ENCODE measurements at regions not wholly inside any gene's neighbourhood (a gene's known extent, or its start where the extent isn't known, plus 50 kb on each side); places are given as distances from the start of the nearest gene placed in this dataset.
"Not testable (repeated sequence)": the region's sequence is repeated elsewhere in the genome, so short reads cannot be mapped to it uniquely, and the experiment has no call there.

GRCh38 chr2:156254637-156255067, 77.9 kb downstream of the NR4A2 start:
- not testable (repeated sequence) for H3K9me3 Mint-ChIP-seq; H3K36me3 Mint-ChIP-seq (ENCODE audit: low read depth); H3K4me1 Mint-ChIP-seq (ENCODE audit: low read depth); H3K27me3 Mint-ChIP-seq (ENCODE audit: insufficient read depth); H3K4me3 Mint-ChIP-seq; H3K27ac Mint-ChIP-seq; DNase-seq

DNA sequence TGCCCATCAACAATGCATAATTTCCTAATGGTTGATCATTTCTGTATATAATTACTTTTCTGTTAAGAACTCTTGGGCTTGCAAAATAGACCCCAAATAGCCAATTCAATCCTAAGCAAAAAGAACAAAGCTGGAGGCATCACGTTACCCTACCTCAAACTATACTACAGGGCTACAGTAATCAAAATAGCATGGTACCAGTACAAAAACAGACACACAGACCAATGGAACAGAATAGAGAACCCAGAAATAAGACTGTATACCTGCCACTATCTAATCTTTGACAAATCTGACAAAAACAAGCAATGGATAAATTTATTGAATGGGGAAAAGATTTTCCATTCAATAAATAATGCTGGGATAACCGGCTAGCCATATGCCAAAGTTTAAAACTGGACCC, 78.8 kb downstream of the NR4A2 start:
- no peak for DNase-seq
- no peaks in the 10 kb centered on the region for H3K27me3 Mint-ChIP-seq (ENCODE audit: insufficient read depth)

DNA sequence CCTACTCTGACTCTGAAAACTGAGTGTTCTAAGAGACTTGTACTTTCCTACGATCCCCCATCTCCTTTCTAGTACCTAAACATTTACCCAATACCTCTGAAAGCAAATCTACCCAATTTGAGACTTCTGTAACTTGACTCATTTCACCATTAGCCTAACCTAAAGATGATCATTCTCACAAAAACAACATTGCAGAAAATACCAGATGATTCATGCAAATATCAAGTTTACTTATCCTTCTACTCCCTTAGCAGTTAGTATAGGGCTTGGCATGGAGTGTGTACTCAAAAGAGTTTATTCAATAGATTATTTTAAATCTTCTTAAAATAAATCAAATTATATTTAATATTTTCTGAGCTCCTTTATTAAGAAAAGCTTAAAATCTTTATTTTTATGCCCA, 89.6 kb downstream of the NR4A2 start:
- Mint-ChIP-seq H3K4me1 (ENCODE audit: low read depth) (no peaks in the 10 kb centered on the region), H3K27me3 (ENCODE audit: insufficient read depth) (no peaks in the 10 kb centered on the region; the same call in 1 of the 2 replicates)
- no peak for TF ChIP-seq CTCF (IDR thresholded peaks at IDR 0.05)

More for the DNA sequence above, 78.8 kb downstream of the NR4A2 start:
- no peaks in the 10 kb centered on the region for H3K4me1 Mint-ChIP-seq (ENCODE audit: low read depth)
- H3K4me3 Mint-ChIP-seq: no peak overlapping the region
- TF ChIP-seq CTCF (IDR thresholded peaks at IDR 0.05): no peak
- no peak overlapping the region for H3K27ac Mint-ChIP-seq
- H3K36me3 Mint-ChIP-seq (ENCODE audit: low read depth): no peaks in the 10 kb centered on the region
- H3K9me3 Mint-ChIP-seq: peaks cover 8% of the 10 kb centered on the region; the same call in 1 of the 2 replicates

GRCh38 chr2:156237558-156237957, 95.0 kb downstream of the NR4A2 start:
- no peak for TF ChIP-seq CTCF (IDR thresholded peaks at IDR 0.05)
- Mint-ChIP-seq H3K4me3 (no peak overlapping the region), H3K27ac (no peak overlapping the region), H3K36me3 (ENCODE audit: low read depth) (no peaks in the 10 kb centered on the region; the same call in 1 of the 2 replicates), H3K27me3 (ENCODE audit: insufficient read depth) (no peaks in the 10 kb centered on the region), H3K9me3 (peaks cover 37% of the 10 kb centered on the region), H3K4me1 (ENCODE audit: low read depth) (no peaks in the 10 kb centered on the region)
- no peak for DNase-seq

More for the DNA sequence above, 89.6 kb downstream of the NR4A2 start:
- H3K36me3 Mint-ChIP-seq (ENCODE audit: low read depth): no peaks in the 10 kb centered on the region; the same call in 1 of the 2 replicates
- no peak overlapping the region for H3K4me3 Mint-ChIP-seq
- peaks cover 25% of the 10 kb centered on the region for H3K9me3 Mint-ChIP-seq
- H3K27ac Mint-ChIP-seq: no peak overlapping the region
- DNase-seq: no peak

- H3K27ac Mint-ChIP-seq: no peak overlapping the region
- peaks cover 27% of the 10 kb centered on the region for H3K9me3 Mint-ChIP-seq
- no peaks in the 10 kb centered on the region for H3K4me1 Mint-ChIP-seq (ENCODE audit: low read depth)
- H3K27me3 Mint-ChIP-seq (ENCODE audit: insufficient read depth): no peaks in the 10 kb centered on the region
- TF ChIP-seq CTCF (IDR thresholded peaks at IDR 0.05): no peak
- no peaks in the 10 kb centered on the region for H3K36me3 Mint-ChIP-seq (ENCODE audit: low read depth)
- no peak for DNase-seq
- no peak overlapping the region for H3K4me3 Mint-ChIP-seq
Observed at GRCh38 chr2:156229724-156230362, 102.7 kb downstream of the NR4A2 start.

DNA sequence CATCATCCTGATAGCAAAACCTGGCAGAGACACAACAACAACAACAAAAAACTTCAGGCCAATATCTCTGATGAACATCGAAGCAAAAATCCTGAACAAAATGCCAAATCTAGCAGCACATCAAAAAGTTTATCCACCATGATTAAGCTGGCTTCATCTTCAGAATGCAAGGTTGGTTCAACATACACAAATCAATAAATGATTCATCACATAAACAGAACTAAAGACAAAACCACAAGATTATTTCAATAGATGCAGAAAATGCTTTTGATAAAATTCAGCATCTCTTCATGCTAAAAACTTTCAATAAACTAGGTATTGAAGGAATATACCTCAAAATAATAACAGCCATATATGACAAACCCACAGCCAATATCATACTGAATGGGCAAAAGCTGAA, 109.2 kb downstream of the NR4A2 start:
- DNase-seq; H3K27ac Mint-ChIP-seq; H3K27me3 Mint-ChIP-seq (ENCODE audit: insufficient read depth); H3K4me3 Mint-ChIP-seq; H3K36me3 Mint-ChIP-seq (ENCODE audit: low read depth); H3K4me1 Mint-ChIP-seq (ENCODE audit: low read depth): not testable (repeated sequence)
- H3K9me3 Mint-ChIP-seq: peaks cover 47% of the 10 kb centered on the region
